ENCODE measurements at regions not wholly inside any gene's neighbourhood (a gene's known extent, or its start where the extent isn't known, plus 50 kb on each side); places are given as distances from the start of the nearest gene placed in this dataset.

GRCh38 chr2:109057686-109058085, 68.7 kb upstream of the EDAR start:
- TF ChIP-seq IFI16 (CRISPR knock-in tag; IDR thresholded peaks at IDR 0.05) (no peak), TCF3 (CRISPR knock-in tag; IDR thresholded peaks at IDR 0.05) (no peak), EZH2 (IDR thresholded peaks at IDR 0.05; ENCODE audit: borderline replicate concordance, low read depth, low read length) (no peak), MAX (CRISPR knock-in tag; IDR thresholded peaks at IDR 0.05) (no peak), ATF7 (IDR thresholded peaks at IDR 0.05) (no peak), ZMIZ1 (IDR thresholded peaks at IDR 0.05; ENCODE audit: low read depth in 2 of 2, low read length in 2 of 2) (no peak)
